ENCODE measurements at regions not wholly inside any gene's neighbourhood (a gene's known extent, or its start where the extent isn't known, plus 50 kb on each side); places are given as distances from the start of the nearest gene placed in this dataset.
A peak's percentile ranks its signal among the peaks of the same experiment; 100 is the strongest.

GRCh38 chr10:62614389-62615157 lies 189.9 kb upstream of the ADO start:
- TF ChIP-seq POLR2AphosphoS5 (IDR thresholded peaks at IDR 0.05; ENCODE audit: low read depth, low read length), result 0 out of 2 replicates have a peak, but pooled peaks have one; percentile 42
- TF ChIP-seq POLR2A (IDR thresholded peaks at IDR 0.05; ENCODE audit: low read depth, low read length), result no peak
- TF ChIP-seq TAF1 (IDR thresholded peaks at IDR 0.05; ENCODE audit: borderline replicate concordance, low read depth, low read length), result no peak
